ENCODE measurements at regions not wholly inside any gene's neighbourhood (a gene's known extent, or its start where the extent isn't known, plus 50 kb on each side); places are given as distances from the start of the nearest gene placed in this dataset.

DNA sequence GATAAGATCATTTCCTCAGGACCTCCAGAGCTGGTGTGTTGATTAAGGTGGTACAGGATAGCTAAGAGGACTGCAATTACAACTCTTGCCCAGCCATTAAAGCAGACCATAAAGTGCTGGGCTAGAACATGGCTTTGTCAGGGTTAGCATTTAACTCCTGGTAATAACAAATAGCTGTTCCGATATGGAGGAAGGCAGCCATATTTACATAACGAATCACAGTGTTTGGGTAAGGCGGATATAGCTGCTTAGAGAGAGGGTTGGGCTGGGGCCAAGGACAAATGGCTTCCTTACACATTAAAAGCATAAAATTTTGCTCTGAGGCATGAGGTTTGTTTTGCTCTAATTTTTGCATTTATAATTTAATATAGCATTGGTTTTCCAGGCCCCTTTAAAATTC lies 297.7 kb upstream of the DDHD1 start:
- no peak for TF ChIP-seq CTCF (IDR thresholded peaks at IDR 0.05)
- no peak for TF ChIP-seq POLR2A (IDR thresholded peaks at IDR 0.05)
